Endothelial cell (in vitro differentiated cells): ENCODE measurements at regions not wholly inside any gene's neighbourhood (a gene's known extent, or its start where the extent isn't known, plus 50 kb on each side); places are given as distances from the start of the nearest gene placed in this dataset.

Experiments
- DNase-seq: peaks from one replicate; pipeline ENCODE4 v3.0.0; 2021; ENCODE audit warnings: low spot score
- H3K27ac Mint-ChIP-seq: one replicate; pipeline ENCODE4 v1.8.0; 2021; ENCODE audit warnings: mixed read lengths, inconsistent platforms; ENCODE audit not compliant: unreplicated experiment
- H3K27me3 Mint-ChIP-seq: one replicate; pipeline ENCODE4 v1.8.0; 2021; ENCODE audit warnings: mild to moderate bottlenecking, moderate library complexity, mixed read lengths, inconsistent platforms; ENCODE audit not compliant: unreplicated experiment
- H3K36me3 Mint-ChIP-seq: one replicate; pipeline ENCODE4 v1.8.0; 2021; ENCODE audit warnings: mild to moderate bottlenecking, low read depth, mixed read lengths, inconsistent platforms; ENCODE audit not compliant: unreplicated experiment
- H3K4me1 Mint-ChIP-seq: one replicate; pipeline ENCODE4 v1.8.0; 2021; ENCODE audit warnings: mild to moderate bottlenecking, mixed read lengths, inconsistent platforms; ENCODE audit not compliant: unreplicated experiment
- H3K4me3 Mint-ChIP-seq: one replicate; pipeline ENCODE4 v1.8.0; 2021; ENCODE audit warnings: mild to moderate bottlenecking, mixed read lengths, inconsistent platforms; ENCODE audit not compliant: unreplicated experiment
- H3K9me3 Mint-ChIP-seq: one replicate; pipeline ENCODE4 v1.8.0; 2021; ENCODE audit warnings: mixed read lengths, inconsistent platforms; ENCODE audit not compliant: unreplicated experiment
- TF ChIP-seq, protein P1 (sequence below): fragments of 200-600 bp; sonication (generic); IDR thresholded peaks from one replicate; pipeline ENCODE4 v1.5.0; 2021; ENCODE audit warnings: antibody characterized with exemption; ENCODE audit not compliant: unreplicated experiment

DNA sequence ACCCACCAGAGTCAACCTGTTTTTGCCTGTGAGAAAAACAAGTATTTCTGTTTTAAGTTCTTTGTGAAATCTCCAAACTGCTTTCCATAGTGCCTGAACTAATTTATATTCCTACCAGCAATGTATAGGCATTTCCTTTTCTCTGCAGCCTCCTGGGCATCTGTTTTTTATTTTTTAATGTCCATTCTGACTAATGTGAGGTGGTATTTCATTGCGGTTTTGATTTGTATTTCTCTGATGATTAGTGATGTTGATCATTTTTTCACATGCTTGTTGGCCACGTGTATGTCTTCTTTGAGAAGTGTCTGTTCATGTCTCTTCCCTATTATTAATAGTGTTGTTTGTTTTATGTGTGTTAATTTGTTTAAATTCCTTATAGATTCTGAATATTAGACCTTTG, 820.5 kb downstream of the MCTP2 start:
- H3K4me1 Mint-ChIP-seq: no peaks in the 10 kb centered on the region
- no peak overlapping the region for H3K4me3 Mint-ChIP-seq
- H3K36me3 Mint-ChIP-seq: peaks cover 6% of the 10 kb centered on the region
- DNase-seq: no peak
- H3K27me3 Mint-ChIP-seq: peaks cover 2% of the 10 kb centered on the region
- TF ChIP-seq, protein P1, sequence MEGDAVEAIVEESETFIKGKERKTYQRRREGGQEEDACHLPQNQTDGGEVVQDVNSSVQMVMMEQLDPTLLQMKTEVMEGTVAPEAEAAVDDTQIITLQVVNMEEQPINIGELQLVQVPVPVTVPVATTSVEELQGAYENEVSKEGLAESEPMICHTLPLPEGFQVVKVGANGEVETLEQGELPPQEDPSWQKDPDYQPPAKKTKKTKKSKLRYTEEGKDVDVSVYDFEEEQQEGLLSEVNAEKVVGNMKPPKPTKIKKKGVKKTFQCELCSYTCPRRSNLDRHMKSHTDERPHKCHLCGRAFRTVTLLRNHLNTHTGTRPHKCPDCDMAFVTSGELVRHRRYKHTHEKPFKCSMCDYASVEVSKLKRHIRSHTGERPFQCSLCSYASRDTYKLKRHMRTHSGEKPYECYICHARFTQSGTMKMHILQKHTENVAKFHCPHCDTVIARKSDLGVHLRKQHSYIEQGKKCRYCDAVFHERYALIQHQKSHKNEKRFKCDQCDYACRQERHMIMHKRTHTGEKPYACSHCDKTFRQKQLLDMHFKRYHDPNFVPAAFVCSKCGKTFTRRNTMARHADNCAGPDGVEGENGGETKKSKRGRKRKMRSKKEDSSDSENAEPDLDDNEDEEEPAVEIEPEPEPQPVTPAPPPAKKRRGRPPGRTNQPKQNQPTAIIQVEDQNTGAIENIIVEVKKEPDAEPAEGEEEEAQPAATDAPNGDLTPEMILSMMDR: no peak
- H3K9me3 Mint-ChIP-seq: peaks cover 7% of the 10 kb centered on the region
- H3K27ac Mint-ChIP-seq: no peak overlapping the region

- Mint-ChIP-seq H3K4me3 (no peak overlapping the region), H3K27me3 (no peaks in the 10 kb centered on the region), H3K36me3 (no peaks in the 10 kb centered on the region), H3K27ac (no peak overlapping the region), H3K4me1 (no peaks in the 10 kb centered on the region), H3K9me3 (no peaks in the 10 kb centered on the region)
- no peak for DNase-seq
- TF ChIP-seq, protein P1: no peak
These were observed 828.1 kb downstream of the MCTP2 start for GRCh38 chr15:95059346-95059905.

DNA sequence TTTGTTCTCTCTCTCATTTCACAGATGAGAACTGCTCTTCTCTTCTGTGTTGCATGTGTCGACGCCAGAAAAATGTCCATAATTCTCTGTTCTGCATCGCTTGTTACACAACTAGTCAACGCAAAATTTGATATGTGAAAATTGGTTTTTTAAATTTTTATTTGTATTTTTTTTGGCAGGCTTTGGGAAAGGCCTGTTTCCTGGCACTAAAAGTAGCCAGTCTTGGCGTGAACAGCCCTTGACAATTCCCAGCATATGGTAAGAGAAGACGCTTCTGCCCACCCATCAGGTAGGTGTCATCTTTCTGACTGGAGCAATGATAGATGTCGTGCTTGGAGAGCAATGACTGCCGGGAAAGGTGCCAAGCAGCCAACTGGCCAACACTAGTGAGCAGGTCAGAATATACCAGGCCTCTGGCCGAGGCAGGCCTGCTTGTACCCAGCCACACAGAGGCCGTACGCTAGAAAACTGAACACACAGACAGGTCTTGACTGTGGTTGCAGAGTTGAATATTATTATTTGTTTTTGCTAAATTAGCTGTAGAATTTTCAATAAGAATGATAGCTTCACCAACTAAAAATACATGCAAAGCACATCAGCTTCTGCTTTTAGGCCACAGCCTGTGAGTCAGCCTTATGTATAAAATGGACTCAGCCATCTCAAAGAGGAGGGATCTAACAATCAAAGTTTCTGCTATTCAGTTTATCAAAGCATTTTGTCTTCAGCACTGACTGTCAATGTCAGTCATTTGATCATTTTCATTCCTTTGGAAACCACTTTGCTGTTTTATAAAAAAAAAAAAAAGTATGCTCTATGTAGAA, 837.5 kb downstream of the MCTP2 start:
- Mint-ChIP-seq H3K9me3 (no peaks in the 10 kb centered on the region), H3K36me3 (peaks cover 6% of the 10 kb centered on the region), H3K4me1 (no peaks in the 10 kb centered on the region), H3K27me3 (no peaks in the 10 kb centered on the region), H3K4me3 (no peak overlapping the region), H3K27ac (no peak overlapping the region)
- TF ChIP-seq, protein P1: no peak
- no peak for DNase-seq

DNA sequence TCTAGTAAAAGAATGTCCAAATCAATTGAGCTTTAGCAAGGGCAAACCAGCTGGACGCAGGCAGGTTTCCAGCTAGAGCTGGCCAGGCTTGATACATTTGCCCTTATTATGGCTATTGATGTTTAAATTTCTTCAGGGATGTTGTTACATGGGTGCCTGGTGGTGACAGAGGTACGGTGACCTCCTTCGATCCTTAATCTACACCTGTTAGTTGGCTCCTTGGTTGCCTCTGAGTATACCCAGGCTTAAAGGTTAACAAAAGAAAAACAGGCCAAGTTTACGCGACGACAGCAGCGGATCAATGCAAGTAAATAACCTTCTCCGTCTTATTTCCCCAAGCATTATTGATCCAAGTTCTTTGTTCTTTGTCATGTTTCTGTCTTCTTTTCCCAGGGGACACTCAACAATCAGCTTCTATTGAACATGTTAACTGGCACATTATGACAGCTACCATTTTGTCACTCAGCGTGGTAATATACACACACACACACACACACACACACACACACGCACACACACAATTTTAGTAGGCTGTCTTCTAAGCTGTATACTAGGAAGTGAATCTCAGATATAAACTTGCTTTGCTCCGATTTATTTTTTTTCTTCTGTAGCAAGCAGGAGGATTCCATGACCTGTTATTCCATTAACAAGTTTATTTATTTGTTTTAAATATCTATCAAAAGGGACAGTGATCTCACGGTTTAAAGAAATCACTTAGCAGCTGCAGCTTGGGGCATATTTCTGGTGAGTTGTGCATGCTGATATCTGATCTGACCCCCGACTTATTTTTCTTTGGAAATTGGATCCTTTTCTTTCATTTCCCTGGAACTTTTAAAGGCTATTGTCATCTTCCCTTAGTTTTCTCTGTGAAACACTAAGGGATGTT, 844.7 kb downstream of the MCTP2 start:
- TF ChIP-seq, protein P1: no peak
- Mint-ChIP-seq H3K4me3 (no peak overlapping the region), H3K9me3 (no peaks in the 10 kb centered on the region), H3K27ac (no peak overlapping the region), H3K36me3 (no peaks in the 10 kb centered on the region), H3K27me3 (peaks cover 1% of the 10 kb centered on the region), H3K4me1 (no peaks in the 10 kb centered on the region)
- DNase-seq: no peak

DNA sequence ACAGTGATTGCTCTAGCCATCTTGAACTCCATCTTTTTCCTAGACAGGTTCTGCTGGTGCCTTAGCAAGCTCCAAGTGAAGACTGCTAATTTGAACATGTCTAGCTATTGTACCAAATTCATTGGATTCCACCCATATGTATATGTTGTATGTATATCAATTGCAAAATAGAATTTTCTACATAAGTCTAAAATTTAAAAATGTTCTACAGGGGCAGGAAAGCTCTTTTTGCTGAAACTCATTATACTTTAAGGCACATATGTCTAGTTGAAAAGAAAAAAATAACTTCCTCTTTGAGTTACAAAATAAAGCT, 845.3 kb downstream of the MCTP2 start:
- H3K36me3 Mint-ChIP-seq: no peaks in the 10 kb centered on the region
- no peak overlapping the region for H3K4me3 Mint-ChIP-seq
- no peak for DNase-seq
- H3K27ac Mint-ChIP-seq: no peak overlapping the region
- H3K27me3 Mint-ChIP-seq: peaks cover 1% of the 10 kb centered on the region
- TF ChIP-seq, protein P1: no peak
- no peaks in the 10 kb centered on the region for H3K9me3 Mint-ChIP-seq
- H3K4me1 Mint-ChIP-seq: no peaks in the 10 kb centered on the region
